Panc1 (cell line): ENCODE measurements at regions not wholly inside any gene's neighbourhood (a gene's known extent, or its start where the extent isn't known, plus 50 kb on each side); places are given as distances from the start of the nearest gene placed in this dataset.

Experiments used
- ATAC-seq: fragments of 200-7000 bp; cut with Tn5 transposase; 2 replicates; pipeline ENCODE4 v1.9.1; 2020; ENCODE audit warnings: mild to moderate bottlenecking, moderate library complexity
- BruUV-seq: library from RNA; stranded (reverse); fragments of 400-500 nt; replicated peaks from 2 replicates; lab custom pipeline; 2021; lab: Mats Ljungman, UMichigan
- CTCF ChIA-PET: fragments of 300-600 bp; sonication (Branson Sonifier 250); formaldehyde crosslinking; loops from one replicate; lab custom pipeline; 2022; ENCODE audit warnings: antibody characterized with exemption; lab: Charles Lee
- POLR2A ChIA-PET: fragments of 300-600 bp; sonication (Branson Sonifier 250); formaldehyde crosslinking; loops from one replicate; lab custom pipeline; 2022; ENCODE audit warnings: antibody characterized with exemption; lab: Charles Lee
- DNase-seq: peaks from one replicate; pipeline ENCODE4 v3.0.0-alpha.2; 2010; ENCODE audit warnings: low read depth, low spot score
- H3K27ac ChIP-seq: 2 replicates; pipeline ENCODE4 v1.5.1; 2011; ENCODE audit warnings: mild to moderate bottlenecking, low read length, inconsistent platforms
- H3K27me3 ChIP-seq: fragments of 200-500 bp; sonication (Bioruptor generic); 2 replicates; pipeline ENCODE4 v1.6.0; 2014; ENCODE audit warnings: low read length, inconsistent platforms; ENCODE audit not compliant: control insufficient read depth, insufficient read depth
- H3K36me3 ChIP-seq: fragments of 200-500 bp; sonication (Bioruptor generic); 2 replicates; pipeline ENCODE4 v1.5.1; 2014; ENCODE audit warnings: inconsistent platforms, mild to moderate bottlenecking, low read length, moderate library complexity; ENCODE audit not compliant: control insufficient read depth, insufficient read depth
- H3K4me1 ChIP-seq: 2 replicates; pipeline ENCODE4 v1.5.1; 2011; ENCODE audit warnings: inconsistent platforms, mild to moderate bottlenecking, low read length, moderate library complexity; ENCODE audit not compliant: control insufficient read depth, insufficient read depth
- H3K4me3 ChIP-seq, 2 experiments: 2 replicates each; pipeline ENCODE4 v1.5.1; 2011 to 2012; ENCODE audit warnings: low read depth in 2 of 2, low read length in 2 of 2, mild to moderate bottlenecking in 2 of 2, inconsistent platforms in 1 of 2, moderate library complexity in 1 of 2
- H3K9me3 ChIP-seq: fragments of 200-500 bp; sonication (Bioruptor generic); 2 replicates; pipeline ENCODE4 v1.5.1; 2014; ENCODE audit warnings: low read depth, mild to moderate bottlenecking, inconsistent platforms, low read length, moderate library complexity; ENCODE audit not compliant: control insufficient read depth, insufficient read depth
- POLR2AphosphoS5 ChIP-seq: IDR thresholded peaks from 2 replicates; pipeline ENCODE4 v1.6.1; 2012; ENCODE audit warnings: mild to moderate bottlenecking, low read depth, low read length, moderate library complexity
- SIN3A ChIP-seq: IDR thresholded peaks from 2 replicates; pipeline ENCODE4 v1.6.1; 2012; ENCODE audit warnings: low read depth, mild to moderate bottlenecking, low read length, moderate library complexity, borderline replicate concordance; ENCODE audit not compliant: insufficient read depth
- TCF7L2 ChIP-seq: IDR thresholded peaks from 2 replicates; pipeline ENCODE4 v1.6.1; 2011; ENCODE audit warnings: mild to moderate bottlenecking, low read depth, low read length, inconsistent platforms
- in situ Hi-C: cut with HindIII; loops from 2 replicates; pipeline ENCODE4 v1.10.0; 2016; ENCODE audit warnings: low sequenced_read_pairs, low pct_unique_long_range_greater_than_20kb
- intact Hi-C: fragments of 100-400 bp; cut with micrococcal nuclease; formaldehyde crosslinking; loops from one replicate; pipeline ENCODE4 v1.10.0; 2022; ENCODE audit not compliant: unreplicated experiment
- TF ChIP-seq, protein P1 (sequence below): fragments of 450-650 bp; IDR thresholded peaks from 2 replicates; pipeline ENCODE4 v1.5.1; 2017; ENCODE audit warnings: mild to moderate bottlenecking
- TF ChIP-seq, protein P2 (sequence below), 2 experiments: IDR thresholded peaks; 2 replicates each; pipeline ENCODE4 v1.6.1; 2011 to 2012; ENCODE audit warnings: low read depth in 2 of 2, control low read depth in 1 of 2, low read length in 1 of 2, mild to moderate bottlenecking in 1 of 2, moderate library complexity in 1 of 2; ENCODE audit not compliant: insufficient read depth in 1 of 2

DNA sequence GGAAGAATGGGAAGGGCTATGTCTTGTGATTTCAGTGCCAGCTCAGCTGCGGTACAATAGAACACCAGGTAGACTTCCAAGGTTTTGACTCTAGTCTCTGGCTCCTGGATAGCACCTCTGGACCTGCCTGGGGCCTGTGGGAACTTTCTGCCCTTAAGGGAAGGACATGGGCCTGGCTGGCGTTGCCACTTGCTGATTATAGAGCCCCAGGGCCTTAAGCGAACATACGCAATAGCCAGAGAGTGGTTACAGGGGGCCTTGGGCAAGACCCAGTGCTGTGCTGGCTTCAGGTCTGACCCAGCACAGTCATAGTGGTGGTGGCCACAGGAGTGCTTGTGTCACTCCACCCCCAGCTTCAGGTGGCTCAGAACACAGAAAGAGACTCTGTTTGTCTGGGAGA, 131.1 kb upstream of the COL21A1 start:
- Histone ChIP-seq H3K4me1 (no peaks in the 10 kb centered on the region), H3K27me3 (no peaks in the 10 kb centered on the region; the same call in 1 of the 2 replicates), H3K9me3 (no peaks in the 10 kb centered on the region), H3K36me3 (no peaks in the 10 kb centered on the region), H3K4me3 (no peak overlapping the region), H3K27ac (no peak overlapping the region)
- ChIA-PET CTCF (no interaction called here), POLR2A (no interaction called here)
- no TSS peak for BruUV-seq
- TF ChIP-seq, protein P1, sequence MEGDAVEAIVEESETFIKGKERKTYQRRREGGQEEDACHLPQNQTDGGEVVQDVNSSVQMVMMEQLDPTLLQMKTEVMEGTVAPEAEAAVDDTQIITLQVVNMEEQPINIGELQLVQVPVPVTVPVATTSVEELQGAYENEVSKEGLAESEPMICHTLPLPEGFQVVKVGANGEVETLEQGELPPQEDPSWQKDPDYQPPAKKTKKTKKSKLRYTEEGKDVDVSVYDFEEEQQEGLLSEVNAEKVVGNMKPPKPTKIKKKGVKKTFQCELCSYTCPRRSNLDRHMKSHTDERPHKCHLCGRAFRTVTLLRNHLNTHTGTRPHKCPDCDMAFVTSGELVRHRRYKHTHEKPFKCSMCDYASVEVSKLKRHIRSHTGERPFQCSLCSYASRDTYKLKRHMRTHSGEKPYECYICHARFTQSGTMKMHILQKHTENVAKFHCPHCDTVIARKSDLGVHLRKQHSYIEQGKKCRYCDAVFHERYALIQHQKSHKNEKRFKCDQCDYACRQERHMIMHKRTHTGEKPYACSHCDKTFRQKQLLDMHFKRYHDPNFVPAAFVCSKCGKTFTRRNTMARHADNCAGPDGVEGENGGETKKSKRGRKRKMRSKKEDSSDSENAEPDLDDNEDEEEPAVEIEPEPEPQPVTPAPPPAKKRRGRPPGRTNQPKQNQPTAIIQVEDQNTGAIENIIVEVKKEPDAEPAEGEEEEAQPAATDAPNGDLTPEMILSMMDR, result no peak
- TF ChIP-seq, protein P2, sequence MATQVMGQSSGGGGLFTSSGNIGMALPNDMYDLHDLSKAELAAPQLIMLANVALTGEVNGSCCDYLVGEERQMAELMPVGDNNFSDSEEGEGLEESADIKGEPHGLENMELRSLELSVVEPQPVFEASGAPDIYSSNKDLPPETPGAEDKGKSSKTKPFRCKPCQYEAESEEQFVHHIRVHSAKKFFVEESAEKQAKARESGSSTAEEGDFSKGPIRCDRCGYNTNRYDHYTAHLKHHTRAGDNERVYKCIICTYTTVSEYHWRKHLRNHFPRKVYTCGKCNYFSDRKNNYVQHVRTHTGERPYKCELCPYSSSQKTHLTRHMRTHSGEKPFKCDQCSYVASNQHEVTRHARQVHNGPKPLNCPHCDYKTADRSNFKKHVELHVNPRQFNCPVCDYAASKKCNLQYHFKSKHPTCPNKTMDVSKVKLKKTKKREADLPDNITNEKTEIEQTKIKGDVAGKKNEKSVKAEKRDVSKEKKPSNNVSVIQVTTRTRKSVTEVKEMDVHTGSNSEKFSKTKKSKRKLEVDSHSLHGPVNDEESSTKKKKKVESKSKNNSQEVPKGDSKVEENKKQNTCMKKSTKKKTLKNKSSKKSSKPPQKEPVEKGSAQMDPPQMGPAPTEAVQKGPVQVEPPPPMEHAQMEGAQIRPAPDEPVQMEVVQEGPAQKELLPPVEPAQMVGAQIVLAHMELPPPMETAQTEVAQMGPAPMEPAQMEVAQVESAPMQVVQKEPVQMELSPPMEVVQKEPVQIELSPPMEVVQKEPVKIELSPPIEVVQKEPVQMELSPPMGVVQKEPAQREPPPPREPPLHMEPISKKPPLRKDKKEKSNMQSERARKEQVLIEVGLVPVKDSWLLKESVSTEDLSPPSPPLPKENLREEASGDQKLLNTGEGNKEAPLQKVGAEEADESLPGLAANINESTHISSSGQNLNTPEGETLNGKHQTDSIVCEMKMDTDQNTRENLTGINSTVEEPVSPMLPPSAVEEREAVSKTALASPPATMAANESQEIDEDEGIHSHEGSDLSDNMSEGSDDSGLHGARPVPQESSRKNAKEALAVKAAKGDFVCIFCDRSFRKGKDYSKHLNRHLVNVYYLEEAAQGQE (IDR thresholded peaks at IDR 0.05; ENCODE audit: insufficient read depth in 1 of 2, low read depth in 2 of 2, low read length in 1 of 2), result no peak
- TF ChIP-seq SIN3A (no peak), TCF7L2 (no peak), POLR2AphosphoS5 (no peak)
- DNase-seq, result no peak
- no peak for ATAC-seq
- in situ Hi-C loops (no loop called here), intact Hi-C loops (no loop called here)

DNA sequence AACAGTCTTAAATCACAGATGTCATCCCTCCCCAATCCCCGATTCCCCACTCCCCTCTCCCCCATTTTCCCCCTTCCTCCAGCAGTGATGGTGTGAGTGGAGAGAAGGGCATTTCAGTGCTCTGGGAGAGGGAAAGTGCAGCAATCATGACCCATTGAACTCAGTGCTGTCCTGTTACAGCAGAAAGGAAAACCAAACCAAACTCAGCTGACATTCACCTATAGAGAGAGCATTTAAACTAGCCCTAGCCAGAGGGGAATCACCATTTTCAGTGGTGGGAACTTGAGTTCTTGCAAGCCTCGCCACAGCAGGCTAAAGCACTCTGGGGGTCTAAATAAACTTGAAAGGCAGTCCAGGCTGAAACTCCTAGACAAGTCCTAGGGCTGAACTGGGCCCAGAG, 129.9 kb upstream of the COL21A1 start:
- POLR2A ChIA-PET, result no interaction called here
- CTCF ChIA-PET, result no interaction called here
- DNase-seq, result no peak
- H3K9me3 ChIP-seq, result no peaks in the 10 kb centered on the region
- no peaks in the 10 kb centered on the region; the same call in 1 of the 2 replicates for H3K27me3 ChIP-seq
- no TSS peak for BruUV-seq
- intact Hi-C loops, result no loop called here
- H3K27ac ChIP-seq, result no peak overlapping the region
- no peaks in the 10 kb centered on the region for H3K4me1 ChIP-seq
- no peak for ATAC-seq
- in situ Hi-C loops, result no loop called here
- H3K36me3 ChIP-seq, result no peaks in the 10 kb centered on the region
- H3K4me3 ChIP-seq, result no peak overlapping the region
- TF ChIP-seq SIN3A (no peak), TCF7L2 (no peak), POLR2AphosphoS5 (no peak)
- TF ChIP-seq, protein P2 (IDR thresholded peaks at IDR 0.05; ENCODE audit: insufficient read depth in 1 of 2, low read depth in 2 of 2, low read length in 1 of 2), result no peak
- TF ChIP-seq, protein P1, result no peak
